Right atrium auricular region (tissue), 2 donors: ENCODE measurements at regions not wholly inside any gene's neighbourhood (a gene's known extent, or its start where the extent isn't known, plus 50 kb on each side); places are given as distances from the start of the nearest gene placed in this dataset.

Experiments used
- DNase-seq: peaks from one replicate; pipeline ENCODE4 v3.0.0-alpha.2; 2019; ENCODE audit warnings: low spot score
- H3K27ac ChIP-seq, 2 donors: fragments of 200-600 bp; sonication (generic); 1 replicate in 1 of 2; 2 replicates in 1 of 2; pipeline ENCODE4 v1.5.1; 2016 to 2019
- H3K27me3 ChIP-seq, 2 donors: fragments of 200-600 bp; sonication (generic); one replicate each; pipeline versions ENCODE4 v1.5.1 to v1.6.0; 2017 to 2019
- H3K36me3 ChIP-seq: fragments of 200-600 bp; sonication (generic); one replicate; pipeline ENCODE4 v1.5.1; 2016
- H3K4me1 ChIP-seq, 2 donors: fragments of 200-600 bp; sonication (generic); one replicate each; pipeline versions ENCODE4 v1.5.1 to v1.6.0; 2017 to 2019
- H3K4me3 ChIP-seq, 2 donors: fragments of 200-600 bp; sonication (generic); 1 replicate in 1 of 2; 2 replicates in 1 of 2; pipeline ENCODE4 v1.5.1; 2017 to 2019; ENCODE audit warnings: mild to moderate bottlenecking in 1 of 2, moderate library complexity in 1 of 2
- H3K9me3 ChIP-seq, 2 donors: fragments of 200-600 bp; sonication (generic); one replicate each; pipeline ENCODE4 v1.5.1; 2019
- TF ChIP-seq, protein P1 (sequence below), 2 donors: fragments of 200-600 bp; sonication (generic); IDR thresholded peaks; one replicate each; pipeline ENCODE4 v1.5.1; 2019; ENCODE audit warnings: antibody characterized with exemption in 2 of 2

DNA sequence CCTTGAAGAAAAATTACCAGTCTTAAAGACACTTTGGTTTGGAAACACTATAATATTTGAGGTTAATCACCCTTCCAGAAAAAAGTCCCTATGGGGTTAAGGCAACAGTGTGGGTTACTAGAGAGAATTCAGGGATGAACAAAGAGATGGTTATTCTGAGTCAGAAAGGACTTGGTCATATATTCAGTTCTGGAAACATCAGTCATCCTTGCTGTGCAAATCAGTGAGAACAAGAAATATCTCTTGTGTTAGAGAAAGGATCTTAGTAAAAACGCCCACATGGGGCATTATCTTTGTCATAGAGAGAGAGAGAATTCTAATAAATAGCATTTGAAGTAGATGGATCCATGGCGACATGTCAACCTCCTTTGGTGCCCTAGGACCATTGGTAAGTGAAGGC lies 59.4 kb upstream of the E2F7 start:
- Histone ChIP-seq H3K36me3 (no peaks in the 10 kb centered on the region), H3K4me3 (no peak overlapping the region), H3K27me3 (no peaks in the 10 kb centered on the region), H3K4me1 (no peaks in the 10 kb centered on the region), H3K9me3 (no peaks in the 10 kb centered on the region), H3K27ac (no peak overlapping the region)
- no peak for DNase-seq
- TF ChIP-seq, protein P1, sequence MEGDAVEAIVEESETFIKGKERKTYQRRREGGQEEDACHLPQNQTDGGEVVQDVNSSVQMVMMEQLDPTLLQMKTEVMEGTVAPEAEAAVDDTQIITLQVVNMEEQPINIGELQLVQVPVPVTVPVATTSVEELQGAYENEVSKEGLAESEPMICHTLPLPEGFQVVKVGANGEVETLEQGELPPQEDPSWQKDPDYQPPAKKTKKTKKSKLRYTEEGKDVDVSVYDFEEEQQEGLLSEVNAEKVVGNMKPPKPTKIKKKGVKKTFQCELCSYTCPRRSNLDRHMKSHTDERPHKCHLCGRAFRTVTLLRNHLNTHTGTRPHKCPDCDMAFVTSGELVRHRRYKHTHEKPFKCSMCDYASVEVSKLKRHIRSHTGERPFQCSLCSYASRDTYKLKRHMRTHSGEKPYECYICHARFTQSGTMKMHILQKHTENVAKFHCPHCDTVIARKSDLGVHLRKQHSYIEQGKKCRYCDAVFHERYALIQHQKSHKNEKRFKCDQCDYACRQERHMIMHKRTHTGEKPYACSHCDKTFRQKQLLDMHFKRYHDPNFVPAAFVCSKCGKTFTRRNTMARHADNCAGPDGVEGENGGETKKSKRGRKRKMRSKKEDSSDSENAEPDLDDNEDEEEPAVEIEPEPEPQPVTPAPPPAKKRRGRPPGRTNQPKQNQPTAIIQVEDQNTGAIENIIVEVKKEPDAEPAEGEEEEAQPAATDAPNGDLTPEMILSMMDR (IDR thresholded peaks at IDR 0.05): no peak

DNA sequence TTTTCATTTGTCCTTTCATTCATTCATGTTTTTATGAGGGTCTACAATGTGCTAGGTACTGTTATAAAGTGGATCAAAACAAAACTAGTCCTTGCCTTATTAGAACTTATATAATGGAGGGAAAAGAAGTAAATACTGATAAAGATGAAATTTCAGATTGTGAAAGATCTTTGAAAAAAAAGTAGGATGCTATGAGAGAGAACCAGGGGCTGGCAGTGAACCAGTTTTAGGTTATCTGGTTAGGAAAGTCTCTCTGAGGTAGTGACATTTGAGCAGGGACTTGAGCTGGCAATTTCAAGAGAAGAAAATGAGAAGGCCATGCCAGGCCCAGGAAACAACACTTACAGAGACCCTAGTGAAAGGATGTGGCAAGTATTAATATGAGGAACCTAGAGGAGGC lies 57.3 kb upstream of the E2F7 start:
- H3K4me3 ChIP-seq: no peak overlapping the region
- H3K9me3 ChIP-seq: no peaks in the 10 kb centered on the region
- peak overlapping the region in 1 of 2 donors; percentile 29 for H3K27ac ChIP-seq
- TF ChIP-seq, protein P1 (IDR thresholded peaks at IDR 0.05): no peak
- H3K4me1 ChIP-seq: no peaks in the 10 kb centered on the region
- H3K36me3 ChIP-seq: no peaks in the 10 kb centered on the region
- no peaks in the 10 kb centered on the region for H3K27me3 ChIP-seq
- DNase-seq: no peak

DNA sequence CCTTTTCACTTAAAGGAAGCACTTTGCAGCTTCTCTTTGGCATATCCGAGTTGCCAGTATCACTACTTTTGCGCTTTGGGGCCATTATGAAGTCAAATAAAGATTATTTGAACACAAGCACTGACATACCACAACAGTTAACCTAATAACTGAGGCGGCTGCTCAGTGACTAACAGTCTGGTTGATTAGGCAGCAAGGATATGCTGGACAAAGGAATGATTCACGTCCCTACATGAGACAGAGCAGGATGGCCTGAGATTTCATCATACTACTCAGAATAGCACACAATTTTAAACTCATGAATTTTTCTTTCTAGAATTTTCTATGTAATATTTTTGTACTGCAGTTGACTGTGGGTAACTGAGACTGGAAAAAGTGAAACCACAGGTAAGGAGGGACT lies 56.9 kb upstream of the E2F7 start:
- Histone ChIP-seq H3K36me3 (no peaks in the 10 kb centered on the region), H3K27ac (peak overlapping the region in 1 of 2 donors; percentile 29), H3K9me3 (no peaks in the 10 kb centered on the region), H3K27me3 (no peaks in the 10 kb centered on the region), H3K4me1 (no peaks in the 10 kb centered on the region), H3K4me3 (no peak overlapping the region)
- DNase-seq: no peak
- TF ChIP-seq, protein P1 (IDR thresholded peaks at IDR 0.05): no peak

DNA sequence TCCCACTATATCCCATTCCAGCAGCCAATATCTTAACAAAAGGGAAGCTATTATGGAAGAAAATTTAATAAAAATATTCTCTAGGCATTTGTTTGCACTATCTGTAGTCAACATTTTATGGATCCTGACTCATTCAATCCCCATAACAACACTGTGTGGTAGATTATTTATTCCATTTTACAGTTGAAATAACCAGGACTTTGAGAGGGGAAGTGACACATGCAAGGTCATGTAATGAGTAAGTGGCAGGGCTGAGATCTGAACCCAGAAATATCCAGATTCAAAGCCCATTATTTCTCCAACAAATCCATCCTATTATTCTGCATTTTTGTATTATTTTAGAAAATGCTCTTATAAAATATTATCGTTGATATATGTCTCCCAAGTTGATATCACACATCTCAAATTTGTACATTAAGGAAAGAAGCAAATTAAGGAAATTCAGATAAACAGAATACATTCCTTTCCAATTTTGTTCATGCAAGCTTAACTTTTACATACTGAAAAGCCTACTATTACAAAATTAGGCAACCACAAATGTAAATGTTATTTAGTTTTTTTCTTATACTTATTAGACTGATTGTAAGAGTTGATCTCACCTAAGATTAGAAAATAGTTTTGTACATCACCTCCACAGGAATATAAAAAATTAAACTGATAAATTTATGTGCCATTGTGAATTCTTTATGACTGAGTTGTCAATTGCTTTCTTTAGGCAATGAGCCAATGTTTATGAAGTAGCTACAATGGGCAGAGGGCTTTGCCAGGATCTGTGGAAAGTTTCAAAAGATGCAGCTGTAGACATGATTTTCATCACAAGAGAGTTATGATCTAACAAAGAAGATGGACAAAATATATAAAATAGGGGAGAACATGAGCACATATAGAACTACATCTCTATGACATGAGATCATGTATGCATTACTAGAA lies 55.1 kb upstream of the E2F7 start:
- H3K9me3 ChIP-seq: no peaks in the 10 kb centered on the region
- no peak overlapping the region for H3K4me3 ChIP-seq
- no peaks in the 10 kb centered on the region for H3K36me3 ChIP-seq
- DNase-seq: no peak
- TF ChIP-seq, protein P1 (IDR thresholded peaks at IDR 0.05): no peak
- no peaks in the 10 kb centered on the region for H3K4me1 ChIP-seq
- H3K27me3 ChIP-seq: no peaks in the 10 kb centered on the region
- H3K27ac ChIP-seq: no peak overlapping the region

DNA sequence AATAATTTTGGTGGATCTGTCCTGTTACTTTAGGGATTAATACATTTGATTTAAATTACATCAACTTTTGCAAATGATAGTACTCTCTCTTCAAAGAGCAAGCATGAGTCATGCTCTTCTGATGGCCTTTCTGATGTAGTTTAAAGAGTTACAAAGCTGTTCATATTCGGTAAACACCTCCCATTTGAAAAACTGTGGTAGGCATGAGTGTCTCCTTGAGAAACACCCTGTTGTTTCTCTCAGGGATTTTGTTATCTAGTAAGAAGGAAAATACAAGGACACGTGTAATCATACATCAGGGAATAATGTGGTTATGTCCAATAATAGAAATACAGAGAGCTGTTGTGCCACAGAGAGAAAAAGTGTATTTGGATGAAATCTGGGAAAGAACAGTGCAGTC lies 53.3 kb upstream of the E2F7 start:
- DNase-seq: no peak
- Histone ChIP-seq H3K36me3 (no peaks in the 10 kb centered on the region), H3K9me3 (no peaks in the 10 kb centered on the region), H3K27me3 (no peaks in the 10 kb centered on the region), H3K27ac (no peak overlapping the region), H3K4me3 (no peak overlapping the region), H3K4me1 (no peaks in the 10 kb centered on the region)
- TF ChIP-seq, protein P1 (IDR thresholded peaks at IDR 0.05): no peak
